GM04504 (cell line): ENCODE measurements at regions not wholly inside any gene's neighbourhood (a gene's known extent, or its start where the extent isn't known, plus 50 kb on each side); places are given as distances from the start of the nearest gene placed in this dataset.

Source experiments
- DNase-seq: peaks from one replicate; pipeline ENCODE4 v3.0.0-alpha.2; 2012; ENCODE audit warnings: low read depth

GRCh38 chr9:80928697-80929096, 760.6 kb downstream of the TLE1 start:
- DNase-seq = no peak

DNA sequence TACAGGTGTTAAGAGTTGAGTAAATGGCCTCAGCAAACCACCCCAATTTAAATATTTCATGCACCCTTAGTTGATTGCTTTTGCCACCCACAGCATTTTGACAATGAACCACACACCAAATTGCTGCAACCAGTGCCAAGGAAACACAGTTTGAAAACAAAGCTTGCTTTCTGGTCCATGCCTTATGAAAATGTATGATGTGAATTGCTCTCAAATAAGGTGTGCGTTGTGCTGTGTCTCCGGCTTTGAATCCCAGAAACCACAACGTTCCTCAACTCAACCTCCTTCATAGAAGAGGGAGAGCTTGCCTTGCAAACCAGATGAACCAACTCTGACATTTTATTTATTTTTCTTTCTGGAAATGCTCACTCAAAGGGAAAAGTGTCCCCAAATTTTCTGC, 762.7 kb downstream of the TLE1 start:
- no peak for DNase-seq

DNA sequence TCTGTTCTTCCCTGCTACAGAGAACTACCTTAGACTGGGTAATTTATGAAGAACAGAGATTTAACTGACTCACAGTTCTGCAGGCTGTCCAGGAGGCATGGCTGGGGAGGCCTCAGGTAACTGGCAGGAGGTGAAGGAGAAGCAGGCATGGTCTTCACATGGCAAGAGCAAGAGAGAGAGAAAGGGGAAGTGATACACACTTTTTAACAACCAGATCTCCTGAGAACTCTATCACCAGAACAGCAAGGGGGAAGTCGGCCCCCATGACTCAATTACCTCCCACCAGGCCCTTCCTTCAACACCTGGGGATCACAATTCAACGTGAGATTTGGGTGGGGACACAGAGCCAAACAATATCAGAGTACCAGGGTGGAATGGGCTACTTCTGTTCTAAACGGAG, 766.8 kb downstream of the TLE1 start:
- no peak for DNase-seq

- DNase-seq = no peak
Measured at GRCh38 chr9:80906728-80907127, 782.6 kb downstream of the TLE1 start.

DNA sequence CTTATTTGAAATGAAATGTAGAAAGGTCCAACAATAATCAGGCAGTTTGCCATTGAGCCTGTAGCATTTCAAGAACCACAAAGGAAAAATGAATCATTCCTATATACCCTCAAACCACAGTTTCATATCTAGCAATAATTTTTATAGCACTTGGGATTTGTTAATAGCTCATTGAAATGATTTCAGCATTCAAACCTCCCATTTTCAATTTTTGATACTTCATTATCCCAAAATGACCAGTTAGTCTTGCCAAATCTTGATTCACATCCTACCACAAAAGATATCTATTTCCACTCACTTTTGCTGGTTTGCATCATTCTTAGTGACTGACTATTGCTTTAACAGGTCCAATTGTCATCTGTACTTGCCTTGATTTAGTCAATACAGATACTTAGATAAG, 790.1 kb downstream of the TLE1 start:
- no peak for DNase-seq

GRCh38 chr9:80893190-80893589, 796.2 kb downstream of the TLE1 start:
- no peak for DNase-seq

DNA sequence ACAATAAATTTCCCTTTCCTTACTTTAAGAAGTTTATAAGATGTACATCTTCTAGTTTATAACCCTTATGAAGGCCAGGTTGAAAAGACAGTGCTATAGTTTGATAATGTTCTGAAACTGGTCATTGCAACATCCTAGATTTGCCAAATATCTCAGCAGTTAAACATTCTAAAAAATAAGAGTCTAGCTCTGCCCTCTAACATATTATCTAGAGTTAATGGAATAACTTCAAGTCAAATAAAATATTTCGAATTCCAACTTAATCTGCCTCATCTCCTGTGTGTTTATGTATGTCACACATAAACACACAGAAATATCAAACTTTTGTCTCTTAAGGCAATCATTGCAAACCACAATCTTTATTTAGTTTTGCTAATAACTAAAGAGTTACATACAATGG, 796.6 kb downstream of the TLE1 start:
- no peak for DNase-seq

DNA sequence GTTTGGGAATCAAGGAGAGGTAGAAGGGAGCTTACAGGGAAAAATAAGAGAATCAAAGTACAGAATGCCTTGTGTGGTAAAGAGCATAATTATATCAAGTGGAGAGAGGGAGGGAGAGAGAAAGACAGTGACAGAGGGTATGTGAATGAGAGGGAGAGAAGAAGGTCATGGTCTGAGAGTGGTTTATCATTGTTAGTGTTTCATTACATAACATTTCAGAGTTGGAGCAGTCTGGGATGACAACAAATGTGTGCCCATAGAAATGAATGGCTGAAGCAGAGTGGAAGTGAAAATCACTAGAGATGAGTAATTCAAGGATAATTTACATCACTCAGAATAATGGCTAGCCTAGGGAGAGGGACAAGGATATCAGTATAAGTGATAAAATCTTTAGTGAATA, 799.2 kb downstream of the TLE1 start:
- DNase-seq = no peak

DNA sequence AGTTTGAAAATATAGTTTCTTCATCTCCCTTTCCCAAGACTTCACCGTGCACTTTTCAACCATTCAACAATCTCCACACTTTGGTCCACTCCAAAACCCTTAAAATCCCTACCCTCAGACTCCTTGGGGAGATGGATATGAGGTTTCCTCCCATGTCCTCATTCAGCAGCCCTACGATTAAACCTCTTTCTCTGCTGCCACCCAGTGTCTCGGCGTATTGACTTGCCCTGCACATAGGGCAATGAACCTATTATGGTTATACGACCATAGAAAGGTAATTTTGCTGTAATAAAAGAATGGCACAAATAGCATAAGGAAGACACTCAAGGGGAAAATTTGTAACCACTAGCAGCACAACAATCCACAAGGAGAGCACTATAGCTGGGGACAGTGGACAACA, 803.5 kb downstream of the TLE1 start:
- DNase-seq = no peak

GRCh38 chr9:80883826-80884579, 805.3 kb downstream of the TLE1 start:
- no peak for DNase-seq

GRCh38 chr9:80883426-80883825, 805.9 kb downstream of the TLE1 start:
- DNase-seq = no peak

- no peak for DNase-seq
Measured at GRCh38 chr9:80881940-80882339, 807.4 kb downstream of the TLE1 start.

- DNase-seq = no peak
Measured at GRCh38 chr9:80881320-80881719, 808.0 kb downstream of the TLE1 start.

DNA sequence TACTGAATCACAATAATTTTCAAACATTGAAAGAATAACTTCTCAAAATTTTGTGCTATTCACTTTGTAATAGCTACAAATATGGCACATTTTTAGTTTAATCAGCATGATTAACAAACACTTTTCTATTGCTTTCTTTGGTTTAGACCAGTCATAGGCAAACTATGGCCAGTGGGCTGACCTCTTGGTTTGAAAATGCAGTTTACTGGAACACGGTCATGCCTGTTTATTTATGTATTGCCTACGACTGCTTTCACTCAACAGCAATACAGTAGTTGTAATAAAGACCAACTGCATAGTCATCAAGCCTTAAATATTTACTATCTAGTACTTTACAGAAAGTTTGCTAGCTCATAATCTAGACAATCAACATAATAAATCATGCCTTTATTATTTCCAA, 810.8 kb downstream of the TLE1 start:
- no peak for DNase-seq

- no peak for DNase-seq
Measured at GRCh38 chr9:80875947-80876346, 813.4 kb downstream of the TLE1 start.

DNA sequence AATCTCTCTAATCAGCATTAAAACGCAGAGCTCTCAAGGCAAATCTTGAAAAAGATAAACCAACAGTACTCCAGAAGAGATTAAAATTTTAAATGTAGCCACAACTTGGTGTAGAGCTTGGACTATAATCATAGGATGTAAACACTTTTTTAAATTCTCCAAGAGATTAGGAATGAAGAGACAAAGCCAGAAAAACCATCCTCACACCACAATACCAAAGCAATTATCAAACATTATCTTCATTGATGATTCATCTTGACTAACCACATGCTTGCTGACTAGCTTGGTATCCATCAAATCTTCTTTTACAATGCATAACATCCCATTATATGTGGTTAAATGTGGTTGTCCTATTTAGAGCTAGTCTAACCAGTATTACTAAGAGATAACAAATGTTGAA, 815.1 kb downstream of the TLE1 start:
- peak; percentile 23 for DNase-seq

DNA sequence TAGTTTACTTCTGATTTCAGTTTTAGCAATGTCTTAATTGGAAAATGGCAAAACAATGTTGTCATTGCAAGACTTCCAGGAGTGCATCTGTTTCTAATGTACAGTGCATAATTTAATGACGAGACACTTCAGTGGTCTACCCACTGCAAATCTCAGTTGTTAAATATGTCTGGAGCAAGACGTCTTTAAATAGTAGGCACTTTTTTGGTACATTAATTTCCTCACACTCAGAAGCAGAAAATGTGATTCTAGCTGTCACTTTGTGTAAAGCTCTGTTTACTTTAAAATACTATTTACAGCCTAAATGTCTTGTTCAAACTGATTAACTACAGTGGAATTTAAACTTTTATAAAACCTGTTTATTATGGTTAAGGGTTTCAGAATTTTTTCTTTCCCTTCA, 815.5 kb downstream of the TLE1 start:
- peak; percentile 17 for DNase-seq

DNA sequence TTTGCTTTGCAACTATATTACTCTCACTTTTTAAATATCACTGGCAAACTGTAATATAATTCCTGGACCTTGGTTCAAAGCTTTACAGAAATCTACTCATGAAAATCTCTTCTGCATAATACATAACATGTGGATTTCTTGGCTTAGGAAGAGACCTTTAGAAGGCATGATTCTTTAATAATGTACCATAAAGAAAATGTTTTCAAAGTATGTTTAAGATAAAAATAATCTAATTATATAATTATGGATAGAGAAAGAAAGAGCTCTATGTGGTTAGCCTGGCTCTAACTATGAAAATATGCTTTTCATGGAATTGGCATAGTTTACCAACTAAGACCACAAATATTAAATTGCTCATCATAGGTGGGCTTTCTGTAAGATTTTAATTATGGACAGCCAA, 817.8 kb downstream of the TLE1 start:
- no peak for DNase-seq

- peak; percentile 3 for DNase-seq
Measured at GRCh38 chr9:80867731-80868130, 821.6 kb downstream of the TLE1 start.

DNA sequence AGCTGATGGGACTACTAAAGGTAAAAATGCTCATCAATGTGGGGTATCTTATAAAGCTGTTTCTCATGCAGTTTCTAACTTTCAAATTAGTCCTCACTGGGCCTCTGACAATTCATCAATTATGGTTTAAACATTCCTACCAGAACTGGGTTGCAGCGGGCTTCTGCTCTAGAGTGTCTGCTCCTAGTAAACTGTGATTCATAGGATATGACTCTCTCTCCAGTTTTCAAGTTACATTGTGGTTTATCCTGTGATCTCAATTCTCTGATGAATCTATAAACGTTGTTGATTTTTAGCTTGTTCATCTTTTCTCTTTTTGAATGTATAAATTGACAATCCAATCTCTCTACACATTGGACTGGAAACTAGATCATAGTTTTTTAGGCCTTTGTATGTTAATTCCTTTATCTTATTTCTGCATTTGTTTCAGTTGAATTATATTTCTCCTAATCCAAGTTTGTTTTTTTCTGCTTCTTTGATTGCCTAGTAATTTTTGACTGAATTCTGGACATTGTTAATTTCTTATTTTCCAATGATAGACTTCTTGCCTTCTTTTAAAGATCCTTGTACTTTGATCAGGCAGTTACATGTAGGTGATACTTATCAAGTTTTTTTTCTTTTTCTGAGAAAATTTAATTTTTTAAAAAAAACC, 822.6 kb downstream of the TLE1 start:
- DNase-seq = no peak

DNA sequence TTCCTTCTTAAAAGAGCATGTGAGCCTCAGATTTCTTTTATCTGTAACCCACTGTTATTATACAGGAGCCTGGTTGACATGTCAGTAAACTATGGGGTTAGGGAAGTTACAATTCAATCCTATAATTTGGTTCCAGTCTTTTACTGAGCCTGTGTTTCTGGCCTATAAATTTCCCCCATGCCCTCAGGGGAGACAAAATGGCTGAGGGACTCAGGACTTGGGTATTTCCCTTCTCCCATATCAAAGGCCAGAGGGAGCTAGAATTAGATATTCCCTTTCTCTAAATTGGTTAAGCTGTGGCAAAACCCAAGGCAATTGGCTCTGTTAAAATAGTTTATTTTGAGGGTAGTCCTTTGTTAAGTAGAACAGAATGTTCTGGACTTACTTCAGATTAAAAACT, 823.2 kb downstream of the TLE1 start:
- no peak for DNase-seq

DNA sequence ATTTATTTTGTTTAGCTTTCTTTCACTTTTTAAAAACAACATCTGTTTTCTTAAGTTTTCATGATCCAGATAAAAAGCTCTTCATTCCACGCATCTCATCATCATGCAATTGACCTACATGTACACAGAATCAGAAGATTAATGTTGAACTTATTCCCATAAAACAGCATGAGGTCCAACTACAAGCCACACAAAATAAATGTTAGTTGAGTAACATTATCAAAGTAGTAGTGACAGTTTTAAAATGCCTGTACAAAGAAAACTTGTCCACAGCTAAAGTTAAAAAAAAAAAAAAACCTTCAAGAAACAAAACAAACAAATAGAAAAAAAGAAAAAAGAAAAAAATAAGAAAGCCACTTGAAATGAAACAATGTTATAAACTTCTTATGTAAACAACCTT, 846.3 kb downstream of the TLE1 start:
- no peak for DNase-seq

DNA sequence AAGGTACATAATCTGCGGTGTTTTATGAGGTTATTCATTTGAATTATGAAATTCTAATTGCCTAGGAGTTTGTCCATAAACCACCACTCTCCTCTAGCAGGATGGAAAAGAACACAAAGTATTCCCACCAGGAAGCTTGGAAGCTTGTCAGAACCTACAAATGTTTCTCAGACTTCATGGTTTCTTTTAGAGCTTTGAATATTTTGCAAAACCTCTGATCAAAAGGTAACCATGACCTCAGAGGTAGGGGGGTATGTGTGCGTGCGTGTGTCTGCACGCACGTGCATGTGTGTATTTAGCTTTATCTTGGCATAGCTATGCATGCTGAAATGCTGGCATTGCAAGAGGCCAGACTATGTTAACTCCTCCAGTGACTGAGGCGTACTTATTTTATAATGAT, 847.0 kb downstream of the TLE1 start:
- DNase-seq = no peak

DNA sequence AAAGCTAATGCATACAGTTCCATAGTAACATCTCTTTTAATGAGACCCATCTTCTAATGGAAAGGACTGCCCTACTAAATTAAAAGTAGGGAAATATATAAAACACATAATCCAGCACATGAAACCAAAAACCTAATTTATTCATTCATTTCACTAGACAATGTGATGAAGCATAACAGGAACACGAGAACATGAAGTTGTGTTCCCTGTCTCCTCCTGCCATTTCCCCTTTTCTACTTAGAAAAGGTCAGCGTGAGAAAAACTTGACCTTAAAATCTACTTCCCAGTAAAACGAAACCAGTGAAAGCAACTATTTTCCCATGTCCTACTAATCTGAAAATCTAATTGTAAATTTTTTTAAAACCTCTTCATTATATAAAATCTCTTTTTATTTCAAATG, 847.5 kb downstream of the TLE1 start:
- no peak for DNase-seq
